ENCODE measurements at regions not wholly inside any gene's neighbourhood (a gene's known extent, or its start where the extent isn't known, plus 50 kb on each side); places are given as distances from the start of the nearest gene placed in this dataset.

DNA sequence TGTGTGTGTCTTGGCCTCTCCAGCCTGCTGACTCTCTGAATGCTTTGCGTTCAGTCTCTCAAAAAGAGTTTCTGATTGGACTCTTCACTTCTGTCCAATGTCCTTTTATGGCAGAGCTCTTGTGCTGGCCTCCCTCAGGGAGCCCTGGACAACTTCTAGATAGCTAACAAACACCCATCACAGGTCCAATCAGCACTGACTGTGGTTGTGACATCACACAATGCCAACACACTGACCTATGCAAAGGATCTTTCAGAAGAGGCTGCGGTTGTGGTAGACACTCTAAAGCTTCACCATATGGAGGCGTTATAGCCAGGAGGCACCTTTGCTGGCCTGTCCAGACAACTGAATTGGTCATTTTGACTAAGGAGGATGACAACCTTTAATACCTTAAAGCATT is 53.8 kb upstream of the LSM6 start:
- TF ChIP-seq CTCF (IDR thresholded peaks at IDR 0.05 in 4 of 5, conservative IDR thresholded peaks at IDR 0.05 in 1 of 5): no peak
- no peak for TF ChIP-seq POLR2A (IDR thresholded peaks at IDR 0.05)
